Lung (tissue), 11 donors: ENCODE measurements at regions not wholly inside any gene's neighbourhood (a gene's known extent, or its start where the extent isn't known, plus 50 kb on each side); places are given as distances from the start of the nearest gene placed in this dataset.
"Not testable (repeated sequence)": the region's sequence is repeated elsewhere in the genome, so short reads cannot be mapped to it uniquely, and the experiment has no call there.

Experiments used
- ATAC-seq: fragments of 200-7000 bp; cut with Tn5 transposase; one replicate; pipeline ENCODE4 v1.9.1; 2020; ENCODE audit warnings: moderate number of reproducible peaks; ENCODE audit not compliant: insufficient read depth, low FRiP score
- DNase-seq, 3 donors: peaks; one replicate each; pipeline ENCODE4 v3.0.0-alpha.2; 2013 to 2017
- H3K27ac ChIP-seq, 2 donors: one replicate each; pipeline ENCODE4 v1.5.1; 2013; ENCODE audit warnings: mild to moderate bottlenecking in 2 of 2, moderate library complexity in 2 of 2, control low read depth in 1 of 2, inconsistent platforms in 1 of 2, low read depth in 1 of 2, low read length in 1 of 2
- H3K27me3 ChIP-seq, 3 donors: one replicate each; pipeline ENCODE4 v1.5.1; 2013; ENCODE audit warnings: low read length in 2 of 3; ENCODE audit not compliant: control insufficient read depth in 3 of 3, insufficient read depth in 3 of 3
- H3K36me3 ChIP-seq, 4 donors: one replicate each; pipeline ENCODE4 v1.5.1; 2013; ENCODE audit warnings: low read length in 4 of 4, mild to moderate bottlenecking in 1 of 4, moderate library complexity in 1 of 4; ENCODE audit not compliant: control insufficient read depth in 4 of 4, insufficient read depth in 4 of 4
- H3K4me1 ChIP-seq, 5 donors: one replicate each; pipeline ENCODE4 v1.5.1; 2013; ENCODE audit warnings: low read length in 5 of 5, mild to moderate bottlenecking in 2 of 5, moderate library complexity in 1 of 5; ENCODE audit not compliant: control insufficient read depth in 5 of 5, insufficient read depth in 5 of 5
- H3K4me3 ChIP-seq: one replicate; pipeline ENCODE4 v1.5.1; 2013; ENCODE audit warnings: mild to moderate bottlenecking, control low read depth, moderate library complexity
- H3K9ac ChIP-seq, 2 donors: one replicate each; pipeline ENCODE4 v1.5.1; 2013; ENCODE audit warnings: low read length in 2 of 2, control low read depth in 1 of 2; ENCODE audit not compliant: insufficient read depth in 1 of 2
- H3K9me3 ChIP-seq, 4 donors: one replicate each; pipeline ENCODE4 v1.5.1; 2013; ENCODE audit warnings: low read length in 3 of 4, mild to moderate bottlenecking in 1 of 4, moderate library complexity in 1 of 4; ENCODE audit not compliant: control insufficient read depth in 4 of 4, insufficient read depth in 3 of 4
- WGBS, 2 donors: extraction: QIAGEN DNeasy Blood & Tissue Kit; methylation state at CpG; one replicate each; pipeline ENCODE4 v1.1.7; 2013; 5-methylcytosine and 5-hydroxymethylcytosine counted together
- TF ChIP-seq, protein P1 (sequence below): IDR thresholded peaks from 2 replicates; pipeline ENCODE4 v1.5.1; 2012; ENCODE audit warnings: mild to moderate bottlenecking; ENCODE audit errors: control extremely low read depth, extremely low read depth
- donor health status: control.
- donor health status: control.
- donor health status: Bipolar disorder and iron deficiency.
- donor health status: healthy.
- donor health status: DM: yes; HTN: yes; CAD: no.

- H3K4me3 ChIP-seq: no peak overlapping the region
- no peak for DNase-seq
- no peaks in the 10 kb centered on the region for H3K36me3 ChIP-seq
- peaks cover 0 to 6% (median 3%) of the 10 kb centered on the region in 4 donors for H3K9me3 ChIP-seq
- H3K27me3 ChIP-seq: no peaks in the 10 kb centered on the region
- TF ChIP-seq, protein P1, sequence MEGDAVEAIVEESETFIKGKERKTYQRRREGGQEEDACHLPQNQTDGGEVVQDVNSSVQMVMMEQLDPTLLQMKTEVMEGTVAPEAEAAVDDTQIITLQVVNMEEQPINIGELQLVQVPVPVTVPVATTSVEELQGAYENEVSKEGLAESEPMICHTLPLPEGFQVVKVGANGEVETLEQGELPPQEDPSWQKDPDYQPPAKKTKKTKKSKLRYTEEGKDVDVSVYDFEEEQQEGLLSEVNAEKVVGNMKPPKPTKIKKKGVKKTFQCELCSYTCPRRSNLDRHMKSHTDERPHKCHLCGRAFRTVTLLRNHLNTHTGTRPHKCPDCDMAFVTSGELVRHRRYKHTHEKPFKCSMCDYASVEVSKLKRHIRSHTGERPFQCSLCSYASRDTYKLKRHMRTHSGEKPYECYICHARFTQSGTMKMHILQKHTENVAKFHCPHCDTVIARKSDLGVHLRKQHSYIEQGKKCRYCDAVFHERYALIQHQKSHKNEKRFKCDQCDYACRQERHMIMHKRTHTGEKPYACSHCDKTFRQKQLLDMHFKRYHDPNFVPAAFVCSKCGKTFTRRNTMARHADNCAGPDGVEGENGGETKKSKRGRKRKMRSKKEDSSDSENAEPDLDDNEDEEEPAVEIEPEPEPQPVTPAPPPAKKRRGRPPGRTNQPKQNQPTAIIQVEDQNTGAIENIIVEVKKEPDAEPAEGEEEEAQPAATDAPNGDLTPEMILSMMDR: no peak
- ATAC-seq: no peak
- H3K27ac ChIP-seq: no peak overlapping the region
- peaks cover 0 to 1% (median 0%) of the 10 kb centered on the region in 5 donors for H3K4me1 ChIP-seq
- H3K9ac ChIP-seq: no peak overlapping the region
- 87 to 89% methylated on average over 4 of the region's 4 CpGs for WGBS, 2 donors
Measured at GRCh38 chr1:90349510-90349909, 354.6 kb downstream of the ZNF326 start.

DNA sequence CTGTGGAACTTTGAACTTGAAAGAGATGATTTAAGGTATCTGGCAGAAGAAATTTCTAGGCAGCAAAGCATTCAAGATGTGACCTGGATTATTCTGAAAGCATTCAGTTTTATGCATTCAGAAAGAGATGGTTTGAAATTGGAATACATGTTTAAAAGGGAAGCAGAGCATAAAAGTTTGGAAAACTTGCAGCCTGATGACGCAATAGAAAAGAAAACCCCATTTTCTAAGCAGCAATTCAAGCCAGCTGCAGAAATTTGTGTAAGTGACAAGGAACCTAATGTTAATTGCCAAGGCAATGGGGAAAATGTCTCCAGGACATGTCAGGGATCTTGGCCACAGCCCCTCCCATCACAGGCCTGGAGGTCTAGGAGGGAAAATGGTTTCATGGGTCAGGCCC lies 354.0 kb downstream of the ZNF326 start:
- Histone ChIP-seq H3K4me1 (peaks cover 0 to 1% (median 0%) of the 10 kb centered on the region in 5 donors), H3K27me3 (no peaks in the 10 kb centered on the region), H3K27ac (no peak overlapping the region), H3K9me3 (peaks cover 0 to 6% (median 3%) of the 10 kb centered on the region in 4 donors), H3K9ac (no peak overlapping the region), H3K36me3 (no peaks in the 10 kb centered on the region), H3K4me3 (no peak overlapping the region)
- no peak for ATAC-seq
- TF ChIP-seq, protein P1: no peak
- WGBS, 2 donors: 97 to 99% methylated on average over 1 of the region's 1 CpG
- DNase-seq: no peak

DNA sequence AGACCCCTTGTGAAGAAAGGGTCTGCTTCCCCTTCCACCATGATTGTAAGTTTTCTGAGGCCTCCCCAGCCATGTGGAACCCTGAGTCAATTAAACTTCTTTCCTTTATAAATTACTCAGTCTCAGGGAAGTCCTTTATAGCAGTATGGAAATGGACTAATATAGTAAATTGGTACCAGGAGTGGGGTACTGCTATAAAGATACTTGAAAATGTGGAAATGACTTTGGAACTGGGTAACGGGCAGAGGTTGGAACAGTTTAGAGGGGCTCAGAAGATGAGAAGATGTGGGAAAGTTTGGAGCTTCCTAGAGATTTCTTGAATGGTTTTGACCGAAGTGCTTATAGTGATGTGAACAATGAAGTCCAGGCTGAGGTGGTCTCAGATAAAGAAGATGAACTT lies 353.5 kb downstream of the ZNF326 start:
- H3K27me3 ChIP-seq, DNase-seq, H3K4me1 ChIP-seq, ATAC-seq, H3K4me3 ChIP-seq, H3K9ac ChIP-seq, H3K36me3 ChIP-seq, H3K9me3 ChIP-seq, H3K27ac ChIP-seq: not testable (repeated sequence)
- 92 to 97% methylated on average over 2 of the region's 2 CpGs for WGBS, 2 donors

GRCh38 chr1:90347366-90347765 lies 352.5 kb downstream of the ZNF326 start:
- ATAC-seq (peak; percentile 78), DNase-seq (peak; percentile 20 to 62 (median 21))
- TF ChIP-seq, protein P1: no peak
- Histone ChIP-seq H3K9ac (no peak overlapping the region), H3K27ac (no peak overlapping the region), H3K36me3 (no peaks in the 10 kb centered on the region), H3K4me3 (no peak overlapping the region), H3K27me3 (no peaks in the 10 kb centered on the region), H3K4me1 (peaks cover 0 to 1% (median 0%) of the 10 kb centered on the region in 5 donors), H3K9me3 (peaks cover 0 to 6% (median 3%) of the 10 kb centered on the region in 4 donors)
- WGBS, 2 donors: 60 to 63% methylated on average over 1 of the region's 1 CpG
